DOHH2 (cell line): ENCODE measurements at regions not wholly inside any gene's neighbourhood (a gene's known extent, or its start where the extent isn't known, plus 50 kb on each side); places are given as distances from the start of the nearest gene placed in this dataset.

Source experiments
- H3F3A ChIP-seq: fragments of 200-600 bp; sonication (generic), shearing (Covaris generic); 2 replicates; pipeline ENCODE4 v1.6.0; 2016; ENCODE audit warnings: antibody characterized with exemption, mild to moderate bottlenecking; ENCODE audit not compliant: control insufficient read depth, insufficient read depth
- H3K27ac ChIP-seq: fragments of 200-600 bp; sonication (generic); 2 replicates; pipeline ENCODE4 v1.5.1; 2014; ENCODE audit warnings: low read depth, mild to moderate bottlenecking, low read length, moderate library complexity
- H3K27me3 ChIP-seq: fragments of 200-600 bp; sonication (generic); 2 replicates; pipeline ENCODE4 v1.6.1; 2014; ENCODE audit warnings: mild to moderate bottlenecking, low read length, mixed read lengths; ENCODE audit not compliant: control insufficient read depth
- H3K36me3 ChIP-seq: fragments of 200-600 bp; sonication (generic); 2 replicates; pipeline ENCODE4 v1.6.1; 2014; ENCODE audit warnings: mild to moderate bottlenecking, low read length, moderate library complexity, mixed read lengths; ENCODE audit not compliant: control insufficient read depth
- H3K4me1 ChIP-seq: fragments of 200-600 bp; sonication (generic); 2 replicates; pipeline ENCODE4 v1.6.1; 2014; ENCODE audit warnings: mild to moderate bottlenecking, low read length, mixed read lengths; ENCODE audit not compliant: control insufficient read depth
- H3K4me2 ChIP-seq: fragments of 200-600 bp; sonication (generic); 2 replicates; pipeline ENCODE4 v1.6.0; 2014; ENCODE audit warnings: mild to moderate bottlenecking, low read length, moderate library complexity
- H3K4me3 ChIP-seq: fragments of 200-600 bp; sonication (generic); 2 replicates; pipeline ENCODE4 v1.5.1; 2014; ENCODE audit warnings: mild to moderate bottlenecking, low read length, mixed read lengths
- H3K79me2 ChIP-seq: fragments of 200-600 bp; sonication (generic); 2 replicates; pipeline ENCODE4 v1.6.1; 2014; ENCODE audit warnings: mild to moderate bottlenecking, low read length, mixed read lengths; ENCODE audit not compliant: control insufficient read depth
- H3K9me2 ChIP-seq: fragments of 200-600 bp; sonication (generic); replicated peaks from 2 replicates; pipeline ENCODE4 v1.6.1; 2014; ENCODE audit warnings: mild to moderate bottlenecking, low read length, mixed read lengths; ENCODE audit not compliant: control insufficient read depth
- H3K9me3 ChIP-seq: fragments of 200-600 bp; sonication (generic); 2 replicates; pipeline ENCODE4 v1.6.1; 2014; ENCODE audit warnings: antibody characterized with exemption, low read length, mixed read lengths; ENCODE audit not compliant: control insufficient read depth, insufficient read depth
- H4K20me1 ChIP-seq: fragments of 200-600 bp; sonication (generic); 2 replicates; pipeline ENCODE4 v1.6.0; 2014; ENCODE audit warnings: low read depth, mild to moderate bottlenecking, antibody characterized with exemption, low read length, moderate library complexity; ENCODE audit not compliant: control insufficient read depth, insufficient read depth
- CTCF ChIP-seq: fragments of 200-600 bp; sonication (generic); IDR thresholded peaks from one replicate; pipeline ENCODE4 v1.5.1; 2014; ENCODE audit warnings: antibody characterized with exemption, mild to moderate bottlenecking, low read depth, low read length; ENCODE audit not compliant: poor library complexity, severe bottlenecking
- EZH2phosphoT487 ChIP-seq: fragments of 200-600 bp; sonication (generic); IDR thresholded peaks from 2 replicates; pipeline ENCODE4 v1.6.1; 2017; ENCODE audit warnings: borderline replicate concordance, mild to moderate bottlenecking, antibody characterized with exemption, low read length, moderate library complexity, mixed read lengths

GRCh38 chr10:33022691-33023090 is 64.7 kb upstream of the ITGB1 start:
- Histone ChIP-seq H3K27me3 (no peaks in the 10 kb centered on the region), H3K79me2 (no peaks in the 10 kb centered on the region), H3K9me2 (no peaks in the 10 kb centered on the region), H3K36me3 (no peaks in the 10 kb centered on the region), H3K4me3 (no peak overlapping the region), H3K4me1 (no peaks in the 10 kb centered on the region), H3K27ac (no peak overlapping the region), H3K4me2 (no peak overlapping the region), H4K20me1 (no peaks in the 10 kb centered on the region), H3K9me3 (no peaks in the 10 kb centered on the region), H3F3A (no peaks in the 10 kb centered on the region)
- TF ChIP-seq CTCF (no peak), EZH2phosphoT487 (no peak)

- H3K9me2 ChIP-seq, result no peaks in the 10 kb centered on the region
- H3K27me3 ChIP-seq, result no peaks in the 10 kb centered on the region
- no peak overlapping the region for H3K4me2 ChIP-seq
- H3K4me3 ChIP-seq, result no peak overlapping the region
- no peak overlapping the region for H3K27ac ChIP-seq
- H3F3A ChIP-seq, result no peaks in the 10 kb centered on the region
- H3K36me3 ChIP-seq, result no peaks in the 10 kb centered on the region
- H4K20me1 ChIP-seq, result no peaks in the 10 kb centered on the region
- H3K79me2 ChIP-seq, result no peaks in the 10 kb centered on the region
- no peak for TF ChIP-seq CTCF
- TF ChIP-seq EZH2phosphoT487, result no peak
- H3K9me3 ChIP-seq, result no peaks in the 10 kb centered on the region
- no peaks in the 10 kb centered on the region for H3K4me1 ChIP-seq
Measured at GRCh38 chr10:33022090-33022489, 64.1 kb upstream of the ITGB1 start.

- Histone ChIP-seq H3K9me2 (no peaks in the 10 kb centered on the region), H3K36me3 (no peaks in the 10 kb centered on the region)
Measured at GRCh38 chr10:33016988-33017387, 59.0 kb upstream of the ITGB1 start.

More at GRCh38 chr10:33016988-33017387, 59.0 kb upstream of the ITGB1 start:
- no peaks in the 10 kb centered on the region for H4K20me1 ChIP-seq
- no peak overlapping the region for H3K4me2 ChIP-seq
- no peak overlapping the region for H3K27ac ChIP-seq
- no peaks in the 10 kb centered on the region for H3F3A ChIP-seq
- H3K9me3 ChIP-seq, result no peaks in the 10 kb centered on the region
- no peaks in the 10 kb centered on the region for H3K79me2 ChIP-seq
- TF ChIP-seq EZH2phosphoT487 (no peak), CTCF (no peak)
- no peaks in the 10 kb centered on the region for H3K4me1 ChIP-seq
- H3K27me3 ChIP-seq, result no peaks in the 10 kb centered on the region
- H3K4me3 ChIP-seq, result no peak overlapping the region
